ENCODE measurements at regions not wholly inside any gene's neighbourhood (a gene's known extent, or its start where the extent isn't known, plus 50 kb on each side); places are given as distances from the start of the nearest gene placed in this dataset.

DNA sequence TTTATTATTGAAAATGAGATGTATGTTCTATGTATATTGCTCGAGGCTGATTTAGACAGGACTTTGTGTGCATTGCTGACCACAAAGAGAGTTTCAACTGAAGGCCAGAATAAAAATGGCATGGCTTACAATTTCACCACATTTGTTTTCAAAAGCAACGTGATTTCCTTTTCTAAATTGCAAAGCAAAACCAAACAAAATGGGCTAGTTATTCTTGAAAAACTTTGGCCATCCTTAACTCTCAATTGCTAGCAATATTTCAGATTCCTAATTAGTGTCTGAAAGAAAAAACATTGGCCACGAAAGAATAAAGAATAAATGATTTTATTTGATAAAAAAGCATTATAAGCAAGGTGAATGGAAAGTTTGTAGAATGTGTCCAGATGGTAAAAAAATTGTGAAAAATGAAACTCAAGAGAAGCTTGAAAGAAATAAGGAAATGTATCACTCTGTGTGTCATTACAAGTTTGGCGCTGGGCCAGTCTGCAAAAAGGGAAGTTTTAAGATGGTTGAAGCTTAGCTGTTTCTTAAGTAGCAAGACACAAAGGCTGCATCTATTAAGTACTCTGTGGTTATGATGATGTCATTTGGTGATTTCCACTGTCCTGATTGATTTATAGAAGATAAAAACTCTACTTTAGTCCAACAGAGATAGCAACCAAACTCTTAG is 89.2 kb upstream of the PRLR start:
- H3K4me2 ChIP-seq (ENCODE audit: low read depth, low read length) = no peak overlapping the region
- no peak overlapping the region for H4K91ac ChIP-seq (ENCODE audit: insufficient read depth, low read depth, low read length)
- H3K9me3 ChIP-seq (ENCODE audit: control insufficient read depth, insufficient read depth, low read length) = no peaks in the 10 kb centered on the region
- H2BK5ac ChIP-seq (ENCODE audit: low read depth, low read length, poor library complexity, severe bottlenecking) = no peak overlapping the region
- no peak overlapping the region for H3K14ac ChIP-seq (replicated peaks; ENCODE audit: low read depth, low read length)
- no peak overlapping the region for H3K4me3 ChIP-seq (ENCODE audit: insufficient read depth, low read depth, low read length)
- peak; percentile 2 for DNase-seq
- no peak overlapping the region for H2AK5ac ChIP-seq (ENCODE audit: low read depth, low read length)
- TF ChIP-seq, protein P1, sequence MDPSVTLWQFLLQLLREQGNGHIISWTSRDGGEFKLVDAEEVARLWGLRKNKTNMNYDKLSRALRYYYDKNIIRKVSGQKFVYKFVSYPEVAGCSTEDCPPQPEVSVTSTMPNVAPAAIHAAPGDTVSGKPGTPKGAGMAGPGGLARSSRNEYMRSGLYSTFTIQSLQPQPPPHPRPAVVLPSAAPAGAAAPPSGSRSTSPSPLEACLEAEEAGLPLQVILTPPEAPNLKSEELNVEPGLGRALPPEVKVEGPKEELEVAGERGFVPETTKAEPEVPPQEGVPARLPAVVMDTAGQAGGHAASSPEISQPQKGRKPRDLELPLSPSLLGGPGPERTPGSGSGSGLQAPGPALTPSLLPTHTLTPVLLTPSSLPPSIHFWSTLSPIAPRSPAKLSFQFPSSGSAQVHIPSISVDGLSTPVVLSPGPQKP (IDR thresholded peaks at IDR 0.05; ENCODE audit: borderline replicate concordance, low read depth, low read length) = no peak
- TF ChIP-seq SMC3 (IDR thresholded peaks at IDR 0.05; ENCODE audit: low read depth, low read length) = no peak
- no peak for TF ChIP-seq MAFK (IDR thresholded peaks at IDR 0.05; ENCODE audit: low read depth, low read length)
- TF ChIP-seq MAZ (IDR thresholded peaks at IDR 0.05; ENCODE audit: borderline replicate concordance, low read depth, low read length) = no peak
- no peak for TF ChIP-seq POLR2A (IDR thresholded peaks at IDR 0.05; ENCODE audit: low read depth, low read length)
- TF ChIP-seq NFE2L2 (IDR thresholded peaks at IDR 0.05; ENCODE audit: low read depth, low read length) = no peak
- TF ChIP-seq RCOR1 (IDR thresholded peaks at IDR 0.05; ENCODE audit: insufficient replicate concordance, low read length) = no peak
- no peak for TF ChIP-seq RAD21 (IDR thresholded peaks at IDR 0.05; ENCODE audit: low read length)
- TF ChIP-seq CHD1 (IDR thresholded peaks at IDR 0.05; ENCODE audit: low read depth, low read length) = no peak
- no peak for TF ChIP-seq BHLHE40 (IDR thresholded peaks at IDR 0.05; ENCODE audit: low read depth, low read length)
- TF ChIP-seq RFX5 (IDR thresholded peaks at IDR 0.05; ENCODE audit: low read depth, low read length) = no peak
- no peak for TF ChIP-seq FOS (IDR thresholded peaks at IDR 0.05; ENCODE audit: low read depth, low read length)
- TF ChIP-seq, protein P2, sequence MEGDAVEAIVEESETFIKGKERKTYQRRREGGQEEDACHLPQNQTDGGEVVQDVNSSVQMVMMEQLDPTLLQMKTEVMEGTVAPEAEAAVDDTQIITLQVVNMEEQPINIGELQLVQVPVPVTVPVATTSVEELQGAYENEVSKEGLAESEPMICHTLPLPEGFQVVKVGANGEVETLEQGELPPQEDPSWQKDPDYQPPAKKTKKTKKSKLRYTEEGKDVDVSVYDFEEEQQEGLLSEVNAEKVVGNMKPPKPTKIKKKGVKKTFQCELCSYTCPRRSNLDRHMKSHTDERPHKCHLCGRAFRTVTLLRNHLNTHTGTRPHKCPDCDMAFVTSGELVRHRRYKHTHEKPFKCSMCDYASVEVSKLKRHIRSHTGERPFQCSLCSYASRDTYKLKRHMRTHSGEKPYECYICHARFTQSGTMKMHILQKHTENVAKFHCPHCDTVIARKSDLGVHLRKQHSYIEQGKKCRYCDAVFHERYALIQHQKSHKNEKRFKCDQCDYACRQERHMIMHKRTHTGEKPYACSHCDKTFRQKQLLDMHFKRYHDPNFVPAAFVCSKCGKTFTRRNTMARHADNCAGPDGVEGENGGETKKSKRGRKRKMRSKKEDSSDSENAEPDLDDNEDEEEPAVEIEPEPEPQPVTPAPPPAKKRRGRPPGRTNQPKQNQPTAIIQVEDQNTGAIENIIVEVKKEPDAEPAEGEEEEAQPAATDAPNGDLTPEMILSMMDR (conservative IDR thresholded peaks at IDR 0.05; ENCODE audit: low read depth, low read length) = no peak
- TF ChIP-seq MXI1 (IDR thresholded peaks at IDR 0.05; ENCODE audit: borderline replicate concordance, low read depth, low read length) = no peak
- dilution Hi-C loops (cut with HindIII; ENCODE audit: low sequenced_read_pairs, unreplicated experiment) = no loop called here
- no peak overlapping the region for H3K23ac ChIP-seq (ENCODE audit: low read depth, low read length)
- CTCF ChIA-PET = no interaction called here
- no peak overlapping the region for H3K4ac ChIP-seq (ENCODE audit: low read depth, low read length)
- H3K27me3 ChIP-seq (ENCODE audit: control insufficient read depth, insufficient read depth, low read length) = no peaks in the 10 kb centered on the region
- BruUV-seq (replicated peaks) = no TSS peak
- no peaks in the 10 kb centered on the region for H4K20me1 ChIP-seq (ENCODE audit: insufficient read depth, low read length)
- no peak overlapping the region for H2AFZ ChIP-seq (replicated peaks; ENCODE audit: low read length, poor library complexity)
- ATAC-seq (ENCODE audit: low read depth) = no peak
- H2BK20ac ChIP-seq (ENCODE audit: low read depth, low read length) = no peak overlapping the region
- no peak overlapping the region for H4K5ac ChIP-seq (ENCODE audit: low read depth, low read length)
- no peaks in the 10 kb centered on the region for H3K9me1 ChIP-seq (ENCODE audit: insufficient read depth, low read length)
- intact Hi-C loops (cut with micrococcal nuclease) = no loop called here
- no peak overlapping the region for H2AK9ac ChIP-seq (replicated peaks; ENCODE audit: low read depth, low read length, poor library complexity)
- no peaks in the 10 kb centered on the region for H3K79me1 ChIP-seq (ENCODE audit: low read depth in 1 of 2, low read length in 2 of 2)
- no peak overlapping the region for H3K27ac ChIP-seq (ENCODE audit: insufficient read depth, low read length)
- no peak overlapping the region for H3K18ac ChIP-seq (ENCODE audit: low read depth, low read length)
- H4K8ac ChIP-seq (ENCODE audit: low read depth in 2 of 2, low read length in 2 of 2) = no peak overlapping the region
- in situ Hi-C loops (cut with MboI; ENCODE audit: low sequenced_read_pairs) = no loop called here
- no peak overlapping the region for H3K9ac ChIP-seq (ENCODE audit: low read depth, low read length)
- no peaks in the 10 kb centered on the region for H3K36me3 ChIP-seq (ENCODE audit: control insufficient read depth, insufficient read depth, low read length)
- POLR2A ChIA-PET (ENCODE audit: unreplicated experiment) = no interaction called here
- H3K56ac ChIP-seq (ENCODE audit: extremely low read depth, insufficient read depth, low read length) = no peak overlapping the region
- H2BK15ac ChIP-seq (ENCODE audit: low read depth, low read length) = no peak overlapping the region
- no CpG with 5 or more reads among the region's 4 CpGs for WGBS, 2 experiments (ENCODE audit: extremely low coverage in 2 of 2, insufficient read length in 1 of 2)
- no peak overlapping the region for H2BK120ac ChIP-seq (ENCODE audit: low read depth, low read length)
- no peaks in the 10 kb centered on the region for H3K4me1 ChIP-seq (ENCODE audit: control insufficient read depth, insufficient read depth, low read length)

Measured in IMR-90 (cell line).